BJ (cell line): ENCODE measurements at regions not wholly inside any gene's neighbourhood (a gene's known extent, or its start where the extent isn't known, plus 50 kb on each side); places are given as distances from the start of the nearest gene placed in this dataset.

Experiments
- CTCF ChIA-PET: fragments of 350-600 bp; formaldehyde crosslinking; extraction: SDS; loops from one replicate; lab custom pipeline; 2021; ENCODE audit warnings: antibody characterized with exemption, inconsistent platforms; lab: Yijun Ruan, JAX
- POLR2A ChIA-PET: fragments of 300-600 bp; sonication (Branson Sonifier 250); formaldehyde crosslinking; extraction: SDS; loops from one replicate; lab custom pipeline; 2021; ENCODE audit warnings: antibody characterized with exemption; lab: Charles Lee
- DNase-seq: peaks from one replicate; pipeline ENCODE4 v3.0.0-alpha.2; 2011; ENCODE audit warnings: low read depth
- H3K27me3 ChIP-seq: 2 replicates; pipeline ENCODE4 v1.6.0; 2011; ENCODE audit warnings: low read length; ENCODE audit not compliant: control insufficient read depth, insufficient read depth
- H3K36me3 ChIP-seq: 2 replicates; pipeline ENCODE4 v1.5.1; 2011; ENCODE audit warnings: low read length; ENCODE audit not compliant: control insufficient read depth, insufficient read depth
- H3K4me3 ChIP-seq: 2 replicates; pipeline ENCODE4 v1.5.1; 2011; ENCODE audit warnings: low read depth, mild to moderate bottlenecking, control low read depth, low read length
- CTCF ChIP-seq: IDR thresholded peaks from 2 replicates; pipeline ENCODE4 v1.5.1; 2011; ENCODE audit warnings: low read depth, mild to moderate bottlenecking, control low read depth, inconsistent platforms, low read length, moderate library complexity; ENCODE audit not compliant: insufficient read depth

GRCh38 chr6:169865346-169866139, 114.1 kb downstream of the ERMARD start:
- ChIA-PET POLR2A (no interaction called here), CTCF (interaction anchor here (0.5 kb wide), 1 partner anchor 46 kb away, joined by 3 read pairs; no protein-coding TSS in a partner anchor)
- H3K4me3 ChIP-seq: no peak overlapping the region
- no peaks in the 10 kb centered on the region for H3K27me3 ChIP-seq
- H3K36me3 ChIP-seq: no peaks in the 10 kb centered on the region
- DNase-seq: no peak
- no peak for TF ChIP-seq CTCF

GRCh38 chr6:169864148-169865020, 113.0 kb downstream of the ERMARD start:
- ChIA-PET CTCF (no interaction called here), POLR2A (no interaction called here)
- TF ChIP-seq CTCF: no peak
- no peaks in the 10 kb centered on the region for H3K27me3 ChIP-seq
- H3K4me3 ChIP-seq: no peak overlapping the region
- no peaks in the 10 kb centered on the region for H3K36me3 ChIP-seq
- no peak for DNase-seq

GRCh38 chr6:169863710-169864109, 112.3 kb downstream of the ERMARD start:
- DNase-seq: no peak
- H3K4me3 ChIP-seq: no peak overlapping the region
- TF ChIP-seq CTCF: no peak
- POLR2A ChIA-PET: no interaction called here
- H3K36me3 ChIP-seq: no peaks in the 10 kb centered on the region
- H3K27me3 ChIP-seq: no peaks in the 10 kb centered on the region
- CTCF ChIA-PET: no interaction called here

GRCh38 chr6:169862892-169863525, 111.6 kb downstream of the ERMARD start:
- CTCF ChIA-PET: no interaction called here
- H3K36me3 ChIP-seq: no peaks in the 10 kb centered on the region
- no peak overlapping the region for H3K4me3 ChIP-seq
- TF ChIP-seq CTCF: no peak
- no peak for DNase-seq
- H3K27me3 ChIP-seq: no peaks in the 10 kb centered on the region
- POLR2A ChIA-PET: no interaction called here
